Body of pancreas (tissue), 4 donors: ENCODE measurements at regions not wholly inside any gene's neighbourhood (a gene's known extent, or its start where the extent isn't known, plus 50 kb on each side); places are given as distances from the start of the nearest gene placed in this dataset.

Experiments used
- ATAC-seq: fragments of 150-250 bp; one replicate; pipeline ENCODE4 v1.9.1; 2016
- DNase-seq, 4 donors: peaks; one replicate each; pipeline ENCODE4 v3.0.0-alpha.2; 2019
- H3K27ac ChIP-seq, 4 donors: fragments of 200-600 bp; sonication (generic); 1 replicate in 3 of 4; 2 replicates in 1 of 4; pipeline versions ENCODE4 v1.5.1 to v1.6.1; 2016 to 2019; ENCODE audit warnings: mild to moderate bottlenecking in 1 of 4, mixed read lengths in 1 of 4, moderate library complexity in 1 of 4
- H3K27me3 ChIP-seq, 2 donors: fragments of 200-600 bp; sonication (generic); one replicate each; pipeline ENCODE4 v1.6.0; 2016; ENCODE audit warnings: mild to moderate bottlenecking in 1 of 2
- H3K36me3 ChIP-seq, 2 donors: fragments of 200-600 bp; sonication (generic); replicated peaks in 1 of 2; 2 replicates each; pipeline ENCODE4 v1.5.1; 2016; ENCODE audit warnings: low read depth in 2 of 2; ENCODE audit not compliant: insufficient read depth in 1 of 2
- H3K4me1 ChIP-seq: fragments of 200-600 bp; sonication (generic); one replicate; pipeline ENCODE4 v1.6.0; 2016
- H3K4me3 ChIP-seq, 2 donors: fragments of 200-600 bp; sonication (generic); 1 replicate in 1 of 2; 2 replicates in 1 of 2; pipeline ENCODE4 v1.5.1; 2016 to 2019
- H3K9me3 ChIP-seq, 3 donors: fragments of 200-600 bp; sonication (generic); 1 replicate in 2 of 3; 2 replicates in 1 of 3; pipeline ENCODE4 v1.5.1; 2016
- POLR2A ChIP-seq, 3 donors: fragments of 450-650 bp; IDR thresholded peaks; one replicate each; pipeline ENCODE4 v1.6.1; 2016; ENCODE audit warnings: antibody characterized with exemption in 3 of 3, mild to moderate bottlenecking in 2 of 3
- WGBS, 2 donors: methylation state at CpG; one replicate each; pipeline ENCODE4 v1.1.5; 2017; 5-methylcytosine and 5-hydroxymethylcytosine counted together
- intact Hi-C: fragments of 100-400 bp; cut with DNase I; formaldehyde crosslinking; loops from one replicate; pipeline ENCODE4 v1.15.1; 2023
- TF ChIP-seq, protein P1 (sequence below), 7 experiments: fragments of 450-650 bp in 4 of 7; fragments of 200-600 bp in 3 of 7; sonication (generic) in 3 of 7; IDR thresholded peaks; one replicate each; pipeline ENCODE4 v1.5.1; 2016 to 2019; ENCODE audit warnings: antibody characterized with exemption in 7 of 7

DNA sequence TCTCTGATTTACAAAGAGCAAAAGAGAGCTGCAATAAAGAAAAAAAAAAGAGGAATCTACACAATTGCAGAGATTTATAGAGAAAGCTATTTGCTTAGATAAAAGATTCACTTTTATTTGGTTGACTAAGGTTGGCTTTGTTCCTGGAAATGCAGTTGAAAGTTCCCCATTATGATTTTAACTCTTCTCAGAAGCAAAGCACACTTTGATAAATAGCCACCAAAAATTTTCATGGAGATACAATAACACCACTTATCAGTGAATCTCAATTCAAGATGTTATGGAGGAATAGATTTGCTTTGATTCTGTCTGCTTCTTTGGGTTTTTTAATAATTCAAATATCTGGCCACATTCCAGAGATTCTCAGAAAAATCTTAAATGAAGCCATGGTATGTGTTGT is 88.5 kb upstream of the ANO3 start:
- no peaks in the 10 kb centered on the region for H3K36me3 ChIP-seq
- ATAC-seq (no peak), DNase-seq (no peak)
- no peaks in the 10 kb centered on the region for H3K27me3 ChIP-seq
- no peaks in the 10 kb centered on the region for H3K9me3 ChIP-seq
- H3K4me3 ChIP-seq = no peak overlapping the region
- no peak overlapping the region for H3K27ac ChIP-seq
- TF ChIP-seq POLR2A (IDR thresholded peaks at IDR 0.05) = no peak
- TF ChIP-seq, protein P1, sequence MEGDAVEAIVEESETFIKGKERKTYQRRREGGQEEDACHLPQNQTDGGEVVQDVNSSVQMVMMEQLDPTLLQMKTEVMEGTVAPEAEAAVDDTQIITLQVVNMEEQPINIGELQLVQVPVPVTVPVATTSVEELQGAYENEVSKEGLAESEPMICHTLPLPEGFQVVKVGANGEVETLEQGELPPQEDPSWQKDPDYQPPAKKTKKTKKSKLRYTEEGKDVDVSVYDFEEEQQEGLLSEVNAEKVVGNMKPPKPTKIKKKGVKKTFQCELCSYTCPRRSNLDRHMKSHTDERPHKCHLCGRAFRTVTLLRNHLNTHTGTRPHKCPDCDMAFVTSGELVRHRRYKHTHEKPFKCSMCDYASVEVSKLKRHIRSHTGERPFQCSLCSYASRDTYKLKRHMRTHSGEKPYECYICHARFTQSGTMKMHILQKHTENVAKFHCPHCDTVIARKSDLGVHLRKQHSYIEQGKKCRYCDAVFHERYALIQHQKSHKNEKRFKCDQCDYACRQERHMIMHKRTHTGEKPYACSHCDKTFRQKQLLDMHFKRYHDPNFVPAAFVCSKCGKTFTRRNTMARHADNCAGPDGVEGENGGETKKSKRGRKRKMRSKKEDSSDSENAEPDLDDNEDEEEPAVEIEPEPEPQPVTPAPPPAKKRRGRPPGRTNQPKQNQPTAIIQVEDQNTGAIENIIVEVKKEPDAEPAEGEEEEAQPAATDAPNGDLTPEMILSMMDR (IDR thresholded peaks at IDR 0.05) = no peak
- no peaks in the 10 kb centered on the region for H3K4me1 ChIP-seq
- intact Hi-C loops = no loop called here

DNA sequence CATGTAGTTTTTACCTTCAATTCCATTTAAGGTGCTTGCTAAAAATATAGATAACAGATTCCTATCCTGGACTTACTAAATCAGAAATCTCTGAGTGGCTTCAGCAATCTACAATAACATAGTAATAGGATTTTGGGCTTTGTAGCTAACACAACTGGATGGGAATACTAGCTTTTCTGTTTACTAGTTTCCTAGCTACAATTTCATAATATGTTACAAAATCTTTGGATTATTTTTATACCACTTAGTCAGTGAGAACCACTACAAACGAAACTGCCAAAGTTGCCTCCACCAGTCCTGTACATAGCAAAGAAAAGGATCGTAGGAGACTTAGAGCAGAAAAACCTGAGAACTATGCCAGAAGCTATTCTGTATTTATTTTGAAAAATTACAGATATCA is 87.7 kb upstream of the ANO3 start:
- H3K4me1 ChIP-seq = no peaks in the 10 kb centered on the region
- H3K27me3 ChIP-seq = no peaks in the 10 kb centered on the region
- DNase-seq (no peak), ATAC-seq (no peak)
- no peak for TF ChIP-seq POLR2A (IDR thresholded peaks at IDR 0.05)
- TF ChIP-seq, protein P1 (IDR thresholded peaks at IDR 0.05) = no peak
- H3K9me3 ChIP-seq = no peaks in the 10 kb centered on the region
- no peak overlapping the region for H3K4me3 ChIP-seq
- WGBS, 2 donors = 51% methylated on average over 2 of the region's 2 CpGs
- no peak overlapping the region for H3K27ac ChIP-seq
- intact Hi-C loops = no loop called here
- no peaks in the 10 kb centered on the region for H3K36me3 ChIP-seq

DNA sequence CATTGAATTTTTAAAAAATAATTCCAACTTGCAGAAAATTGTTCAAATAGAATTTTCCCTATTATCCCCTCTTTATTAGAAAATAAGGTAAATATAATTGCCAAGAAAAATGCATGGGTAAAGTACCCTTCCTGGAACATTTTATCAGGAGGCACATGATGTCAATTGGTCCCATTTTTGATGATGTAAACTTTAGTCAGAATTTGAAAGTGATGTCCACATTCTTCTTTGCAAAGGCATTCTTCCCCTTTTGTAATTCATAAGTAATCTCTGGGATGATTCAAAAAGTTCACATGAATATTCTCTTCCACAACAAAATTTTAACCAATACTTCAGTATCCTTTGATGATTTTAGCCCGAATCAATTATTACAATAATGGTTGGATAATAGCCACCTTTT is 86.9 kb upstream of the ANO3 start:
- WGBS, 2 donors = 64 to 82% methylated on average over 1 of the region's 1 CpG
- no peak for TF ChIP-seq POLR2A (IDR thresholded peaks at IDR 0.05)
- TF ChIP-seq, protein P1 (IDR thresholded peaks at IDR 0.05) = no peak
- Histone ChIP-seq H3K36me3 (no peaks in the 10 kb centered on the region), H3K27ac (no peak overlapping the region), H3K9me3 (no peaks in the 10 kb centered on the region), H3K4me1 (no peaks in the 10 kb centered on the region), H3K27me3 (no peaks in the 10 kb centered on the region), H3K4me3 (no peak overlapping the region)
- intact Hi-C loops = no loop called here
- DNase-seq (no peak), ATAC-seq (no peak)

DNA sequence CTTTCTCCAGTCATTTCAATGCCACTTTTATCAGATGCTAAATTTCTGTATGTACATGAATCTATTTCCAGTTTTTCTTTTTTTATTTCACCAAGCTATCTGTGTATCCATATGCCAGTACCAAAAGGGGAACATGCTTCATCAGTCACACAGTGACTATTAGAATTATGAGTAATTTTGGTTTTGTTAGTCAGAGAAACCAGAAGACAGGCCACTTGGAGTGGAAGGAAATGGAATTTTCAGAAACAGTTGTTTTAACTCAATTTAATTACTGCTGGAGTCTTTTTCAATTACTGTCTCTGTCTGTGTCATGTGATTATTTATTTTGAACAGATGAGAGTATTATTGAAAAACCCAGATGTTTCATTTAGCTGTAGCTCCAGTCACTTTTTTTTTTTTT is 84.6 kb upstream of the ANO3 start:
- H3K4me1 ChIP-seq = no peaks in the 10 kb centered on the region
- DNase-seq (no peak), ATAC-seq (no peak)
- no peak for TF ChIP-seq POLR2A (IDR thresholded peaks at IDR 0.05)
- TF ChIP-seq, protein P1 (IDR thresholded peaks at IDR 0.05) = no peak
- H3K27me3 ChIP-seq = no peaks in the 10 kb centered on the region
- no peak overlapping the region for H3K4me3 ChIP-seq
- no peaks in the 10 kb centered on the region for H3K9me3 ChIP-seq
- intact Hi-C loops = no loop called here
- no peaks in the 10 kb centered on the region for H3K36me3 ChIP-seq
- no peak overlapping the region for H3K27ac ChIP-seq

DNA sequence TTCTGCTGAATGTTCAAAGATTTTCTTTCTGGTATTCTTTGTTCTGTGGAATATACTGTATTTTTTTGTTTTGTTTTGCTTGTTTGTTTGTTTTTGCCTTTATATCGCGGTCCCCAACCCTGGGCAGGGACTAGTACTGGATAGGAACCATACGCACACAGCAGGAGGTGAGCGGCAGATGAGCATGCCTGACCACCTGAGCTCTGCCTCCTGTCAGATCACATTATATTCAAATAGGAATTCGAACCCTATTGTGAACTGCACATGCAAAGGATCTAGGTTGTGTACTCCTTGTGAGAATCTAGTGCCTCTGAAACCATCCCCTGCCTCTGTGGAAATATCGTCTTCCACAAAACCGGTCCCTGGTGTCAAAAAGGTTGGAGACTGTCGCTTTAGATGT is 83.3 kb upstream of the ANO3 start:
- TF ChIP-seq POLR2A (IDR thresholded peaks at IDR 0.05) = no peak
- TF ChIP-seq, protein P1 (IDR thresholded peaks at IDR 0.05) = no peak
- intact Hi-C loops = no loop called here
- no peak for DNase-seq

More for the DNA sequence above, 83.3 kb upstream of the ANO3 start:
- H3K27me3 ChIP-seq = no peaks in the 10 kb centered on the region
- H3K4me1 ChIP-seq = no peaks in the 10 kb centered on the region
- ATAC-seq = no peak
- H3K4me3 ChIP-seq = no peak overlapping the region
- 62% methylated on average over 8 of the region's 8 CpGs for WGBS, 2 donors
- H3K36me3 ChIP-seq = no peaks in the 10 kb centered on the region
- no peak overlapping the region for H3K27ac ChIP-seq
- no peaks in the 10 kb centered on the region for H3K9me3 ChIP-seq
